Progenitor cell of endocrine pancreas (in vitro differentiated cells): ENCODE measurements at regions not wholly inside any gene's neighbourhood (a gene's known extent, or its start where the extent isn't known, plus 50 kb on each side); places are given as distances from the start of the nearest gene placed in this dataset.
A peak's percentile ranks its signal among the peaks of the same experiment; 100 is the strongest.

ENCODE experiments used
- DNase-seq: peaks from one replicate; pipeline ENCODE4 v3.0.0; 2021; ENCODE audit warnings: low spot score; ENCODE audit not compliant: unreplicated experiment
- H3K27ac Mint-ChIP-seq: 2 replicates; pipeline ENCODE4 v1.8.0; 2021; ENCODE audit warnings: mild to moderate bottlenecking, moderate library complexity, mixed read lengths
- H3K27me3 Mint-ChIP-seq: 2 replicates; pipeline ENCODE4 v1.8.0; 2021; ENCODE audit warnings: mixed read lengths
- H3K36me3 Mint-ChIP-seq: 2 replicates; pipeline ENCODE4 v1.8.0; 2022; ENCODE audit warnings: mixed read lengths; ENCODE audit not compliant: insufficient read depth
- H3K4me1 Mint-ChIP-seq: 2 replicates; pipeline ENCODE4 v1.8.0; 2021; ENCODE audit warnings: low read depth, mixed read lengths
- H3K4me3 Mint-ChIP-seq: 2 replicates; pipeline ENCODE4 v1.8.0; 2021; ENCODE audit warnings: low read depth, mild to moderate bottlenecking, moderate library complexity, mixed read lengths
- H3K9me3 Mint-ChIP-seq: 2 replicates; pipeline ENCODE4 v1.8.0; 2021; ENCODE audit warnings: low read depth, mixed read lengths
- CTCF ChIP-seq: fragments of 200-600 bp; sonication (generic); IDR thresholded peaks from one replicate; pipeline ENCODE4 v1.5.0; 2021; ENCODE audit warnings: antibody characterized with exemption, mild to moderate bottlenecking; ENCODE audit not compliant: unreplicated experiment

- Mint-ChIP-seq H3K27me3 (no peaks in the 10 kb centered on the region), H3K4me1 (no peaks in the 10 kb centered on the region), H3K4me3 (no peak overlapping the region), H3K9me3 (no peaks in the 10 kb centered on the region), H3K36me3 (no peaks in the 10 kb centered on the region), H3K27ac (no peak overlapping the region)
- no peak for DNase-seq
- TF ChIP-seq CTCF = no peak
Measured at GRCh38 chr4:131302108-131302507, 1847.0 kb upstream of the PCDH10 start.

- Mint-ChIP-seq H3K4me1 (no peaks in the 10 kb centered on the region), H3K27me3 (no peaks in the 10 kb centered on the region), H3K9me3 (no peaks in the 10 kb centered on the region), H3K27ac (peak overlapping the region; percentile 8), H3K4me3 (no peak overlapping the region), H3K36me3 (no peaks in the 10 kb centered on the region)
- no peak for DNase-seq
- TF ChIP-seq CTCF = no peak
Measured at GRCh38 chr4:131304686-131305085, 1844.4 kb upstream of the PCDH10 start.

- no peaks in the 10 kb centered on the region for H3K27me3 Mint-ChIP-seq
- TF ChIP-seq CTCF = no peak
Measured at GRCh38 chr4:131309628-131310027, 1839.5 kb upstream of the PCDH10 start.

GRCh38 chr4:131316086-131316485 is 1833.0 kb upstream of the PCDH10 start:
- Mint-ChIP-seq H3K27ac (no peak overlapping the region), H3K9me3 (no peaks in the 10 kb centered on the region), H3K4me3 (no peak overlapping the region), H3K27me3 (no peaks in the 10 kb centered on the region), H3K4me1 (no peaks in the 10 kb centered on the region), H3K36me3 (no peaks in the 10 kb centered on the region)
- no peak for DNase-seq
- TF ChIP-seq CTCF = no peak

More at GRCh38 chr4:131309628-131310027, 1839.5 kb upstream of the PCDH10 start:
- Mint-ChIP-seq H3K36me3 (no peaks in the 10 kb centered on the region), H3K4me3 (no peak overlapping the region), H3K27ac (no peak overlapping the region), H3K4me1 (no peaks in the 10 kb centered on the region), H3K9me3 (no peaks in the 10 kb centered on the region)
- DNase-seq = no peak

- TF ChIP-seq CTCF = no peak
- H3K4me3 Mint-ChIP-seq = no peak overlapping the region
- H3K27ac Mint-ChIP-seq = no peak overlapping the region
- H3K9me3 Mint-ChIP-seq = peaks cover 2% of the 10 kb centered on the region
- no peaks in the 10 kb centered on the region for H3K36me3 Mint-ChIP-seq
- H3K4me1 Mint-ChIP-seq = no peaks in the 10 kb centered on the region
- DNase-seq = no peak
- H3K27me3 Mint-ChIP-seq = no peaks in the 10 kb centered on the region
Measured at GRCh38 chr4:131337936-131338335, 1811.2 kb upstream of the PCDH10 start.

GRCh38 chr4:131339137-131339536 is 1810.0 kb upstream of the PCDH10 start:
- H3K27me3 Mint-ChIP-seq = no peaks in the 10 kb centered on the region
- H3K27ac Mint-ChIP-seq = no peak overlapping the region
- TF ChIP-seq CTCF = no peak
- no peak for DNase-seq
- H3K4me1 Mint-ChIP-seq = no peaks in the 10 kb centered on the region
- H3K9me3 Mint-ChIP-seq = no peaks in the 10 kb centered on the region
- no peak overlapping the region for H3K4me3 Mint-ChIP-seq
- H3K36me3 Mint-ChIP-seq = no peaks in the 10 kb centered on the region
